ENCODE measurements at regions not wholly inside any gene's neighbourhood (a gene's known extent, or its start where the extent isn't known, plus 50 kb on each side); places are given as distances from the start of the nearest gene placed in this dataset.
A peak's percentile ranks its signal among the peaks of the same experiment; 100 is the strongest.
"Not testable (repeated sequence)": the region's sequence is repeated elsewhere in the genome, so short reads cannot be mapped to it uniquely, and the experiment has no call there.

GRCh38 chr7:65145710-65146109 lies 139.2 kb upstream of the ERV3-1 start:
- DNase-seq, result not testable (repeated sequence)

- not testable (repeated sequence) for DNase-seq
Observed at GRCh38 chr7:65145008-65145407, 138.5 kb upstream of the ERV3-1 start.

- not testable (repeated sequence) for DNase-seq
Observed at GRCh38 chr7:65144557-65144956, 138.1 kb upstream of the ERV3-1 start.

GRCh38 chr7:65144119-65144518 lies 137.6 kb upstream of the ERV3-1 start:
- not testable (repeated sequence) for DNase-seq

- DNase-seq, result not testable (repeated sequence)
Observed at GRCh38 chr7:65141894-65142293, 135.4 kb upstream of the ERV3-1 start.

GRCh38 chr7:65141405-65141778 lies 134.9 kb upstream of the ERV3-1 start:
- not testable (repeated sequence) for DNase-seq

- DNase-seq, result not testable (repeated sequence)
Observed at GRCh38 chr7:65140543-65141404, 134.3 kb upstream of the ERV3-1 start.

GRCh38 chr7:65136850-65137249 lies 130.4 kb upstream of the ERV3-1 start:
- not testable (repeated sequence) for DNase-seq

- not testable (repeated sequence) for DNase-seq
Observed at GRCh38 chr7:65133087-65133486, 126.6 kb upstream of the ERV3-1 start.

GRCh38 chr7:65132256-65132655 lies 125.8 kb upstream of the ERV3-1 start:
- DNase-seq, result not testable (repeated sequence)

- not testable (repeated sequence) for DNase-seq
Observed at GRCh38 chr7:65127364-65127763, 120.9 kb upstream of the ERV3-1 start.

- DNase-seq, result not testable (repeated sequence)
Observed at GRCh38 chr7:65124600-65124999, 118.1 kb upstream of the ERV3-1 start.

GRCh38 chr7:65105650-65106203 lies 99.2 kb upstream of the ERV3-1 start:
- not testable (repeated sequence) for DNase-seq

GRCh38 chr7:65100499-65100898 lies 94.0 kb upstream of the ERV3-1 start:
- DNase-seq, result not testable (repeated sequence)

- DNase-seq, result not testable (repeated sequence)
Observed at GRCh38 chr7:65081669-65082055, 75.2 kb upstream of the ERV3-1 start.

GRCh38 chr7:65080799-65081668 lies 74.5 kb upstream of the ERV3-1 start:
- peak; percentile 93 for DNase-seq

- not testable (repeated sequence) for DNase-seq
Observed at GRCh38 chr7:65074959-65075358, 68.5 kb upstream of the ERV3-1 start.

- not testable (repeated sequence) for DNase-seq
Observed at GRCh38 chr7:65073160-65073559, 66.7 kb upstream of the ERV3-1 start.

GRCh38 chr7:65071854-65072431 lies 65.5 kb upstream of the ERV3-1 start:
- not testable (repeated sequence) for DNase-seq

- not testable (repeated sequence) for DNase-seq
Observed at GRCh38 chr7:65069476-65069875, 63.0 kb upstream of the ERV3-1 start.

- not testable (repeated sequence) for DNase-seq
Observed at GRCh38 chr7:65062566-65062965, 56.1 kb upstream of the ERV3-1 start.

- not testable (repeated sequence) for DNase-seq
Observed at GRCh38 chr7:65059247-65059646, 52.8 kb upstream of the ERV3-1 start.

Measured in hematopoietic multipotent progenitor cell treated with erythropoietin and hydrocortisone succinate and interleukin-3 and kit ligand, for 8 days (in vitro differentiated cells).